Endothelial cell of umbilical vein (primary cell): ENCODE measurements at regions not wholly inside any gene's neighbourhood (a gene's known extent, or its start where the extent isn't known, plus 50 kb on each side); places are given as distances from the start of the nearest gene placed in this dataset.

Experiments used
- BruUV-seq: library from RNA; stranded (reverse); fragments of 400-500 nt; replicated peaks from 2 replicates; lab custom pipeline; 2021; lab: Mats Ljungman, UMichigan
- CTCF ChIA-PET: fragments of 300-600, 350-600 bp; sonication (Branson Sonifier 250); formaldehyde crosslinking; loops from one replicate; lab custom pipeline; 2021; ENCODE audit warnings: antibody characterized with exemption, inconsistent platforms; lab: Charles Lee
- POLR2A ChIA-PET: fragments of 300-600, 350-600 bp; sonication (Branson Sonifier 250); formaldehyde crosslinking; loops from one replicate; lab custom pipeline; 2021; ENCODE audit warnings: antibody characterized with exemption, inconsistent platforms; lab: Charles Lee
- DNase-seq: peaks from one replicate; pipeline ENCODE4 v3.0.0-alpha.2; 2011; ENCODE audit warnings: low read depth, low spot score
- FAIRE-seq: peaks from 2 replicates; lab custom pipeline; 2011; peaks lifted over from hg19 to GRCh38; lab: Jason Lieb, UNC
- H2AFZ ChIP-seq: 2 replicates; pipeline ENCODE4 v1.6.0; 2012; ENCODE audit warnings: low read depth, low read length, control low read depth, inconsistent platforms
- H3K27ac ChIP-seq: 2 replicates; pipeline ENCODE4 v1.5.1; 2011; ENCODE audit warnings: low read depth, mild to moderate bottlenecking, control low read depth, low read length, moderate library complexity; ENCODE audit not compliant: insufficient read depth
- H3K27me3 ChIP-seq, 2 experiments: 2 replicates each; pipeline versions ENCODE4 v1.6.0 to v1.6.1; 2011; ENCODE audit warnings: low read length in 2 of 2, mixed read lengths in 1 of 2; ENCODE audit not compliant: control insufficient read depth in 2 of 2, insufficient read depth in 2 of 2
- H3K36me3 ChIP-seq, 2 experiments: 2 replicates in 1 of 2; 3 replicates in 1 of 2; pipeline ENCODE4 v1.5.1; 2011; ENCODE audit warnings: low read length in 2 of 2, mild to moderate bottlenecking in 1 of 2, moderate library complexity in 1 of 2; ENCODE audit not compliant: control insufficient read depth in 2 of 2, insufficient read depth in 2 of 2; ENCODE audit errors: extremely low read depth in 1 of 2
- H3K4me1 ChIP-seq: 3 replicates; pipeline ENCODE4 v1.5.1; 2011; ENCODE audit warnings: mild to moderate bottlenecking, low read length; ENCODE audit not compliant: control insufficient read depth, insufficient read depth; ENCODE audit errors: extremely low read depth
- H3K4me2 ChIP-seq: 2 replicates; pipeline ENCODE4 v1.6.1; 2011; ENCODE audit warnings: low read length, control low read depth, mixed read lengths; ENCODE audit not compliant: insufficient read depth
- H3K4me3 ChIP-seq, 3 experiments: fragments of 200-600 bp in 1 of 3; sonication (generic), shearing (Covaris generic) in 1 of 3; replicated peaks in 1 of 3; 2 replicates each; pipeline ENCODE4 v1.5.1; 2011 to 2016; ENCODE audit warnings: control low read depth in 3 of 3, low read length in 3 of 3, mild to moderate bottlenecking in 2 of 3, inconsistent platforms in 1 of 3, low read depth in 1 of 3, moderate library complexity in 1 of 3; ENCODE audit not compliant: insufficient read depth in 1 of 3
- H3K79me2 ChIP-seq: 2 replicates; pipeline ENCODE4 v1.6.0; 2012; ENCODE audit warnings: low read length, inconsistent platforms; ENCODE audit not compliant: control insufficient read depth, insufficient read depth
- H3K9ac ChIP-seq: replicated peaks from 2 replicates; pipeline ENCODE3; 2011; ENCODE audit warnings: low read length, control low read depth; ENCODE audit not compliant: insufficient read depth; ENCODE audit errors: extremely low read depth
- H3K9me1 ChIP-seq: replicated peaks from 3 replicates; pipeline ENCODE4 v1.6.0; 2011; ENCODE audit warnings: mild to moderate bottlenecking, low read length; ENCODE audit not compliant: control insufficient read depth, insufficient read depth; ENCODE audit errors: extremely low read depth
- H3K9me3 ChIP-seq: replicated peaks from 2 replicates; pipeline ENCODE4 v1.5.1; 2012; ENCODE audit warnings: low read length, inconsistent platforms; ENCODE audit not compliant: control insufficient read depth, insufficient read depth
- H4K20me1 ChIP-seq: replicated peaks from 2 replicates; pipeline ENCODE3; 2011; ENCODE audit warnings: mild to moderate bottlenecking, low read length; ENCODE audit not compliant: control insufficient read depth, insufficient read depth; ENCODE audit errors: extremely low read depth
- EZH2 ChIP-seq: IDR thresholded peaks from 2 replicates; pipeline ENCODE4 v1.6.1; 2012; ENCODE audit warnings: borderline replicate concordance, low read depth, mild to moderate bottlenecking, moderate library complexity, low read length, inconsistent platforms; ENCODE audit not compliant: severe bottlenecking
- FOS ChIP-seq: IDR thresholded peaks from 2 replicates; pipeline ENCODE4 v1.6.1; 2011; ENCODE audit warnings: mild to moderate bottlenecking, low read length, moderate library complexity, borderline replicate concordance; ENCODE audit not compliant: insufficient read depth
- GATA2 ChIP-seq: IDR thresholded peaks from 2 replicates; pipeline ENCODE4 v1.7.0; 2011; ENCODE audit warnings: low read depth, mild to moderate bottlenecking, moderate library complexity, mixed read lengths, low read length; ENCODE audit not compliant: insufficient read length, insufficient read depth
- JUN ChIP-seq: IDR thresholded peaks from 2 replicates; pipeline ENCODE4 v1.6.1; 2011; ENCODE audit warnings: borderline replicate concordance, low read depth; ENCODE audit not compliant: insufficient read length, insufficient read depth
- MYC ChIP-seq: IDR thresholded peaks from one replicate; pipeline ENCODE4 v1.6.1; 2011; ENCODE audit warnings: mild to moderate bottlenecking, low read depth, low read length
- POLR2A ChIP-seq: IDR thresholded peaks from 2 replicates; pipeline ENCODE4 v1.6.1; 2012; ENCODE audit warnings: low read depth, mild to moderate bottlenecking, control low read depth, low read length
- POLR2AphosphoS5 ChIP-seq: IDR thresholded peaks from 2 replicates; pipeline ENCODE4 v1.6.1; 2012; ENCODE audit warnings: low read depth, mild to moderate bottlenecking, control low read depth, low read length, moderate library complexity; ENCODE audit not compliant: insufficient read depth
- dilution Hi-C: fragments of 300-500 bp; cut with MboI; formaldehyde crosslinking; loops from one replicate; pipeline ENCODE4 v1.15.0; 2019; ENCODE audit warnings: low sequenced_read_pairs; ENCODE audit not compliant: extremely low pct_ligation_motif_present
- intact Hi-C: fragments of 100-400 bp; cut with micrococcal nuclease; formaldehyde crosslinking; loops from one replicate; pipeline ENCODE4 v1.10.0; 2022
- TF ChIP-seq, protein P1 (sequence below), 2 donors: IDR thresholded peaks; 1 replicate in 1 of 2; 2 replicates in 1 of 2; pipeline ENCODE4 v1.5.1; 2011; ENCODE audit warnings: low read length in 2 of 2, mild to moderate bottlenecking in 2 of 2, moderate library complexity in 2 of 2, control low read depth in 1 of 2, inconsistent platforms in 1 of 2, low read depth in 1 of 2; ENCODE audit not compliant: insufficient read depth in 1 of 2; ENCODE audit errors: extremely low read depth in 1 of 2
- TF ChIP-seq, protein P2 (sequence below): IDR thresholded peaks from 2 replicates; pipeline ENCODE4 v1.6.1; 2011; ENCODE audit not compliant: insufficient read depth, insufficient read length

DNA sequence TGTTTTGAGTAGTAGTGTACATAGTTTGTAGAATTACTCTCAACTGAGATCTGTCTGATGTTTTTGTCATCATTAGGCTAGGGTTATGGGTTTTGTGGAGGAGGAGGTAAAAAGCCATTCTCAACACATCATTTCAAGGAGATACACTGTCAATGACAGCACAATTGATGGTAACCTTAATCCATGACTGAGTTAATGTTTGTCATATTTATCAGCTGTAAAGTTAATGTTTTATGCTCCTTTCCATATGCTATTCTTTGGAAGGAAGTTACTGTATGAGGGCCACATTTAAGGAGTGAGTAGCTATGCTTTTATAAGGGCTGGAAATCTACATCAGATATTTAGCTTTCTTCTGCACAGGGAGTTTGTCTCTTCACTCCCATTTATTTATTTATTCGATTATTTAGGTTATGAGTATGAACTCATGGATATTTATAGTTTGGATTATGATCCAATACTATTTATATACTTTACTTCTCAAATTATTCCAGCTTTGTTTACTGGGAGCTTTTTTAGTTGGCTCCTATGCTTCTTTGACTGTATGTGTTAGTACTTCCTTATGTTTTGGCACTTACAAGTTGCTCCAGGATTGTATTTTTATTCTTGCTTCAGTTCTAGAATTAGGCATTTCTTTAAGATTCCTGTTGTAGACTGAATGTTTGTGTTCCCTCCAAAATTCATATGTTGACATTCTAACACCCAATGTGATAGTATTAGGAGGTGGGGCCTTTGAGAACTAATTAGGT lies 156.6 kb upstream of the HCRTR2 start:
- Histone ChIP-seq H4K20me1 (no peaks in the 10 kb centered on the region), H3K9me1 (no peaks in the 10 kb centered on the region), H3K9me3 (no peaks in the 10 kb centered on the region), H3K9ac (no peak overlapping the region), H3K27me3 (no peaks in the 10 kb centered on the region), H3K4me1 (no peaks in the 10 kb centered on the region), H3K36me3 (no peaks in the 10 kb centered on the region), H3K4me2 (no peak overlapping the region), H3K79me2 (no peaks in the 10 kb centered on the region), H2AFZ (no peak overlapping the region), H3K27ac (no peak overlapping the region), H3K4me3 (no peak overlapping the region)
- FAIRE-seq (no peak), DNase-seq (no peak)
- dilution Hi-C loops (no loop called here), intact Hi-C loops (no loop called here)
- BruUV-seq: no TSS peak
- ChIA-PET POLR2A (no interaction called here), CTCF (no interaction called here)
- TF ChIP-seq FOS (no peak), EZH2 (no peak)
- TF ChIP-seq, protein P1, sequence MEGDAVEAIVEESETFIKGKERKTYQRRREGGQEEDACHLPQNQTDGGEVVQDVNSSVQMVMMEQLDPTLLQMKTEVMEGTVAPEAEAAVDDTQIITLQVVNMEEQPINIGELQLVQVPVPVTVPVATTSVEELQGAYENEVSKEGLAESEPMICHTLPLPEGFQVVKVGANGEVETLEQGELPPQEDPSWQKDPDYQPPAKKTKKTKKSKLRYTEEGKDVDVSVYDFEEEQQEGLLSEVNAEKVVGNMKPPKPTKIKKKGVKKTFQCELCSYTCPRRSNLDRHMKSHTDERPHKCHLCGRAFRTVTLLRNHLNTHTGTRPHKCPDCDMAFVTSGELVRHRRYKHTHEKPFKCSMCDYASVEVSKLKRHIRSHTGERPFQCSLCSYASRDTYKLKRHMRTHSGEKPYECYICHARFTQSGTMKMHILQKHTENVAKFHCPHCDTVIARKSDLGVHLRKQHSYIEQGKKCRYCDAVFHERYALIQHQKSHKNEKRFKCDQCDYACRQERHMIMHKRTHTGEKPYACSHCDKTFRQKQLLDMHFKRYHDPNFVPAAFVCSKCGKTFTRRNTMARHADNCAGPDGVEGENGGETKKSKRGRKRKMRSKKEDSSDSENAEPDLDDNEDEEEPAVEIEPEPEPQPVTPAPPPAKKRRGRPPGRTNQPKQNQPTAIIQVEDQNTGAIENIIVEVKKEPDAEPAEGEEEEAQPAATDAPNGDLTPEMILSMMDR (IDR thresholded peaks at IDR 0.05; ENCODE audit: extremely low read depth in 1 of 2, insufficient read depth in 1 of 2, low read depth in 1 of 2, low read length in 2 of 2): no peak

DNA sequence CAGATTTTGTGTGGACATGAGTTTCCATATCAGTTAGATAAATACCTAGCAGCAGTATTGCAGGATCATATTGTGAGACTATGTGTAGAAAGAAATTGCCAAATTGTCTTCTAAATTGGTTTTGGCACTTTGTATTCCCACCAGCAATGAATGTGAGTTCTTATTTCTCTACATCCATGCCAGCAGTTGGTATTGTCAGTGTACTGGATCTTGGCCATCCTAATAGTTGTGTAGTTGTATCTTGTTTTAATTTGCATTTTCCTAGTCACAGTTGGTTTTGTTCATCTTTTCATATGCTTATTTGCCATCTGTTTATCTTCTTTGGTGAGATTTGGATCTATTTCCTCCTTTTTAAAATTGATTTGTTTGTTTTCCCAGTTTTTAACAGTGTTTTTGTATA lies 154.7 kb upstream of the HCRTR2 start:
- BruUV-seq: no TSS peak

More for the DNA sequence above, 154.7 kb upstream of the HCRTR2 start:
- no peak overlapping the region for H3K4me2 ChIP-seq
- dilution Hi-C loops (no loop called here), intact Hi-C loops (no loop called here)
- no peak overlapping the region for H3K4me3 ChIP-seq
- H2AFZ ChIP-seq: no peak overlapping the region
- no peak overlapping the region for H3K9ac ChIP-seq
- DNase-seq (no peak), FAIRE-seq (no peak)
- no peaks in the 10 kb centered on the region for H3K4me1 ChIP-seq
- CTCF ChIA-PET: no interaction called here
- TF ChIP-seq POLR2A: no peak
- TF ChIP-seq, protein P1 (IDR thresholded peaks at IDR 0.05; ENCODE audit: extremely low read depth in 1 of 2, insufficient read depth in 1 of 2, low read depth in 1 of 2, low read length in 2 of 2): no peak
- TF ChIP-seq MYC: no peak
- no peak for TF ChIP-seq EZH2
- TF ChIP-seq, protein P2, sequence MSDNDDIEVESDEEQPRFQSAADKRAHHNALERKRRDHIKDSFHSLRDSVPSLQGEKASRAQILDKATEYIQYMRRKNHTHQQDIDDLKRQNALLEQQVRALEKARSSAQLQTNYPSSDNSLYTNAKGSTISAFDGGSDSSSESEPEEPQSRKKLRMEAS: no peak
- no peak for TF ChIP-seq JUN
- TF ChIP-seq GATA2: no peak
- TF ChIP-seq POLR2AphosphoS5: no peak
- no peak for TF ChIP-seq FOS
- H3K27me3 ChIP-seq: no peaks in the 10 kb centered on the region
- H3K9me1 ChIP-seq: no peaks in the 10 kb centered on the region
- H3K79me2 ChIP-seq: no peaks in the 10 kb centered on the region
- no peaks in the 10 kb centered on the region for H3K36me3 ChIP-seq
- no peaks in the 10 kb centered on the region for H3K9me3 ChIP-seq
- H3K27ac ChIP-seq: no peak overlapping the region
- no peaks in the 10 kb centered on the region for H4K20me1 ChIP-seq
- POLR2A ChIA-PET: no interaction called here
